Activated CD4-positive, alpha-beta T cell treated with anti-CD3 and anti-CD28 coated beads, Interleukin-2, Interleukin-6, amounts not matched to agents 100 ng/mL and 50 ng/mL, durations not matched to agents 16 hours and 8 hours (primary cell): ENCODE measurements at regions not wholly inside any gene's neighbourhood (a gene's known extent, or its start where the extent isn't known, plus 50 kb on each side); places are given as distances from the start of the nearest gene placed in this dataset.
"Not testable (repeated sequence)": the region's sequence is repeated elsewhere in the genome, so short reads cannot be mapped to it uniquely, and the experiment has no call there.

Experiments used
- DNase-seq: peaks from one replicate; pipeline ENCODE4 v3.0.0-alpha.2; 2020

GRCh38 chr6:106883808-106884262 is 90.7 kb downstream of the CD24 start:
- DNase-seq, result no peak

- DNase-seq, result no peak
Observed at GRCh38 chr6:106882601-106883518, 91.7 kb downstream of the CD24 start.

GRCh38 chr6:106882138-106882537 is 92.4 kb downstream of the CD24 start:
- DNase-seq, result no peak

- DNase-seq, result no peak
Observed at GRCh38 chr6:106880952-106881351, 93.6 kb downstream of the CD24 start.

- DNase-seq, result no peak
Observed at GRCh38 chr6:106875782-106876321, 98.7 kb downstream of the CD24 start.

- DNase-seq, result no peak
Observed at GRCh38 chr6:106874481-106874880, 100.0 kb downstream of the CD24 start.

GRCh38 chr6:106872049-106872448 is 102.5 kb downstream of the CD24 start:
- DNase-seq, result no peak

GRCh38 chr6:106870824-106871717 is 103.5 kb downstream of the CD24 start:
- no peak for DNase-seq

GRCh38 chr6:106870069-106870468 is 104.5 kb downstream of the CD24 start:
- DNase-seq, result no peak

GRCh38 chr6:106869203-106869602 is 105.3 kb downstream of the CD24 start:
- no peak for DNase-seq

GRCh38 chr6:106866875-106867658 is 107.5 kb downstream of the CD24 start:
- no peak for DNase-seq

GRCh38 chr6:106862858-106863257 is 111.7 kb downstream of the CD24 start:
- no peak for DNase-seq

- DNase-seq, result no peak
Observed at GRCh38 chr6:106860940-106861339, 113.6 kb downstream of the CD24 start.

GRCh38 chr6:106858653-106859092 is 115.9 kb downstream of the CD24 start:
- peak; percentile 5 for DNase-seq

GRCh38 chr6:106857771-106858652 is 116.5 kb downstream of the CD24 start:
- no peak for DNase-seq

GRCh38 chr6:106857310-106857709 is 117.2 kb downstream of the CD24 start:
- not testable (repeated sequence) for DNase-seq

GRCh38 chr6:106856227-106856874 is 118.2 kb downstream of the CD24 start:
- DNase-seq, result no peak

GRCh38 chr6:106855117-106855516 is 119.4 kb downstream of the CD24 start:
- no peak for DNase-seq

GRCh38 chr6:106849676-106850332 is 124.7 kb downstream of the CD24 start:
- DNase-seq, result no peak

GRCh38 chr6:106849120-106849519 is 125.4 kb downstream of the CD24 start:
- no peak for DNase-seq
